Effector memory CD8-positive, alpha-beta T cell (primary cell): ENCODE measurements at regions not wholly inside any gene's neighbourhood (a gene's known extent, or its start where the extent isn't known, plus 50 kb on each side); places are given as distances from the start of the nearest gene placed in this dataset.

ENCODE experiments used
- ATAC-seq: fragments of 150-1000 bp; cut with Tn5 transposase; replicated peaks from 2 replicates; pipeline ENCODE4 v1.10.0; 2021; ENCODE audit warnings: mild to moderate bottlenecking, moderate library complexity
- DNase-seq, 3 experiments: peaks; one replicate each; pipeline ENCODE4 v3.0.0; 2021
- H3K27ac Mint-ChIP-seq, 2 donors: one replicate each; pipeline ENCODE4 v1.8.0; 2022; ENCODE audit warnings: mild to moderate bottlenecking in 2 of 2, mixed read lengths in 2 of 2, moderate library complexity in 2 of 2
- H3K27me3 Mint-ChIP-seq, 2 donors: one replicate each; pipeline ENCODE4 v1.8.0; 2022; ENCODE audit warnings: mixed read lengths in 2 of 2
- H3K36me3 Mint-ChIP-seq: one replicate; pipeline ENCODE4 v1.8.0; 2022; ENCODE audit warnings: mild to moderate bottlenecking, moderate library complexity, mixed read lengths; ENCODE audit not compliant: insufficient read depth
- H3K4me1 Mint-ChIP-seq, 2 donors: one replicate each; pipeline ENCODE4 v1.8.0; 2022; ENCODE audit warnings: low read depth in 2 of 2, mixed read lengths in 2 of 2
- H3K4me3 Mint-ChIP-seq, 2 donors: one replicate each; pipeline ENCODE4 v1.8.0; 2022; ENCODE audit warnings: mild to moderate bottlenecking in 2 of 2, mixed read lengths in 2 of 2, moderate library complexity in 2 of 2
- H3K9me3 Mint-ChIP-seq, 2 donors: one replicate each; pipeline ENCODE4 v1.8.0; 2022; ENCODE audit warnings: mixed read lengths in 2 of 2

DNA sequence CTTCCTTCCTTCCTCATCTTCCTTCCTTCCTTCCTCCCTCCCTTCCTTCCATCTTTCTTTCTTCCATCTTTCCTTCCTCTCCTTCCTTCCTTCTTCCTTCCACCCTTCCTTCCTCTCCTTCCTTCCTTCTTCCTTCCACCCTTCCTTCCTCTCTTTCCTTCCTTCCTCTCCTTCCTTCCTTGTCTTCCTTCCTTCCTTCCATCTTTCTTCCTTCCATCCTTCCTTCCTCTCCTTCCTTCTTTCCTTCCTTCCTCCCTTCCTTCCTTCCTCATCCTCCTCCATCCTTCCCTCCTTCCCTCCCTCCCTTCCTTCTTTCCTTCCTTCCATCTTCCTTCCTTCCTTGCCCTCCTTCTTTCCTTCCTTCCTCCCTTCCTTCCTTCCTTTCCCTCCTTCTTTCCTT is 361.4 kb upstream of the TSHZ2 start:
- no peak for ATAC-seq
- Mint-ChIP-seq H3K4me1 (no peaks in the 10 kb centered on the region), H3K27ac (no peak overlapping the region), H3K9me3 (no peaks in the 10 kb centered on the region), H3K27me3 (peaks cover 31% of the 10 kb centered on the region in 2 donors), H3K4me3 (no peak overlapping the region), H3K36me3 (no peaks in the 10 kb centered on the region)
- DNase-seq = no peak

DNA sequence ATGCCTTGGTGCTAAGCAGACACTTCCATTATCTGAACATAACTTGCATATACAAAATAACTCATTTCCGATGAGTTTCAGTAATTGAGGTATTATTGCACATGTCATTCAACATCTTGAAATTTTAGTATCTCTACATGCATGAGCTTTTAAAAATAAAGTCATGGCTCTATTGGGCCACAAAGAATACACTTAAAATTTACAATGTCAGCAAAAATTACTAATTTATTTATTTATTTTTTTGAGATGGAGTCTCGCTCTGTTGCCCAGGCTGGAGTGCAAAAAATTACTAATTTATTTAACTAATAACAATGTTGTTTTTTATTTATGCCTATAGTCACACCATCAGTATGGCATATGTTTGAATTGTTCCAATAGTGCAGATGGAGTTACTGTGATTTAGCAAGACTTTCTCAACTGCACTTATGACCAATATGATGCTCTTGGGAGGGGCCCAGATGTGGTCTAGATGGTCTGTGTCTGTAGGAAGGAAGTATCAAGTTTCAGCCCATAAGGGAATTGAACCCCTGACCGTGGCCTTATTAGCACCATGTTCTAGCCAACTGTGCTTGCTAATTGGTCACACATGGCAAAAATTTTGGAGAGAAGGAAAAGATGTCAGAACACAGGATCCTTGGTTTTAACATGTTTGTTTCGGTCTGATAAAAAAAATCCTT is 370.7 kb upstream of the TSHZ2 start:
- H3K27me3 Mint-ChIP-seq = peaks cover 11 to 43% of the 10 kb centered on the region in 2 donors
- no peak overlapping the region for H3K27ac Mint-ChIP-seq
- no peaks in the 10 kb centered on the region for H3K4me1 Mint-ChIP-seq
- DNase-seq (no peak), ATAC-seq (no peak)
- H3K36me3 Mint-ChIP-seq = no peaks in the 10 kb centered on the region
- H3K9me3 Mint-ChIP-seq = no peaks in the 10 kb centered on the region
- H3K4me3 Mint-ChIP-seq = no peak overlapping the region

DNA sequence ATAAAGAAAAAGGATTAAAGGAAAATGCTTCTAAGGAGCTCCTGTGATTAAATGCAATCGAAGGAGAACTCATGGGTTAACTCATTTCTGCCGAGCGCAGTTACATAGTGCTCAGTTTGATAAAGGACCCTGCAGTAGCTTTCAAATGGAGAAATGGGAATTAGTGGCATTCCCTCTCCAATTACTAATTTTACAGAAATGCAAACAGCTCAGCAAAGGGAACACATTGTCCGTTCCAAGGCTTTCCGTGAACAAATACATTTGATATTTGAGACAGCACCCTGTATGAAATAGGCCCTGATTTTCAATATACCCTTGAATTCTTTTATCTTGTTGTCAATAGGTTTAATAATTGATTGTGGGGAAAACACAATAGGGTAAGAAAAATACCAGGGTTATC is 375.9 kb upstream of the TSHZ2 start:
- Mint-ChIP-seq H3K4me3 (no peak overlapping the region), H3K27me3 (peaks cover 0 to 14% of the 10 kb centered on the region in 2 donors), H3K4me1 (no peaks in the 10 kb centered on the region), H3K36me3 (no peaks in the 10 kb centered on the region), H3K27ac (no peak overlapping the region), H3K9me3 (no peaks in the 10 kb centered on the region)
- DNase-seq = no peak
- ATAC-seq = no peak

DNA sequence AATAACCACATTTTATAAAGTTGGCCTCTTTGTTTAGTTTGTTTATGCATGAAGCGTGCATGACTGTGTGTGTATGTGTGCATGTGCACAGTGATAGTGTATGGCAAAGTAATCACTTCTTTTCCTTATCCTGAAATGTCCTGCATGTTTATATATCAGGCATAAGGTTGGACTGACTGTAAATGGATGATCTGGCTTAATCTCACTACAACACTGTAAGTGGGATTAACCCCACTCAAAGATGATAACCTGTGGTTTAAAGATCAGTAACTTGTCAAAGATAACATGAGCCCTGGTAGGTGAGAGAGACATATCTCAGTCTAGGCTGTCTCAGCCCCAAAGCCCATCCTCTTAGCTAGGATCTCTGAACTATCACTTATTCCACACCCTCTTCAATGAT is 376.6 kb upstream of the TSHZ2 start:
- DNase-seq (no peak), ATAC-seq (no peak)
- Mint-ChIP-seq H3K9me3 (no peaks in the 10 kb centered on the region), H3K4me1 (no peaks in the 10 kb centered on the region), H3K27ac (no peak overlapping the region), H3K27me3 (peaks cover 4 to 14% of the 10 kb centered on the region in 2 donors), H3K36me3 (no peaks in the 10 kb centered on the region), H3K4me3 (no peak overlapping the region)

DNA sequence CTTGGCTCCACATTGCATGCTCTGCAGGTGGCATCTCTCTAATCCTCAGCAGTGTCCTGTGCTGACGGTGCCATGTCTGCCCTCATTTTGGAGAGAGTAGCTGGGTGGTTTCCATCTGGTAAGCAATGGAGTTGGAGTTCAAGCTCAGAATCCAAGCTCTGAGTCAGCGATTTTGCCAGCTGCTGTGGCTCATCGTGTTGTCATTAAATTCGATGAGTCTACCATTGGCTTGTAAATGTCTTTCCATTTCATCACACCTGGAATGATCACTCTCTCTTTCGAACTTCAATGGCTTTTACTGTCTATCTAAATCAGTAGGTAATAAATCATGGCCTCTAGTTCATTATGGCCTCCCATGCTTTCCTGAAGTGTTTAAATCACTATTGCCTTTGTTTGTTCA is 378.5 kb upstream of the TSHZ2 start:
- Mint-ChIP-seq H3K4me3 (no peak overlapping the region), H3K36me3 (no peaks in the 10 kb centered on the region), H3K27ac (no peak overlapping the region), H3K9me3 (no peaks in the 10 kb centered on the region), H3K4me1 (no peaks in the 10 kb centered on the region), H3K27me3 (peaks cover 7 to 14% of the 10 kb centered on the region in 2 donors)
- DNase-seq (no peak), ATAC-seq (no peak)

DNA sequence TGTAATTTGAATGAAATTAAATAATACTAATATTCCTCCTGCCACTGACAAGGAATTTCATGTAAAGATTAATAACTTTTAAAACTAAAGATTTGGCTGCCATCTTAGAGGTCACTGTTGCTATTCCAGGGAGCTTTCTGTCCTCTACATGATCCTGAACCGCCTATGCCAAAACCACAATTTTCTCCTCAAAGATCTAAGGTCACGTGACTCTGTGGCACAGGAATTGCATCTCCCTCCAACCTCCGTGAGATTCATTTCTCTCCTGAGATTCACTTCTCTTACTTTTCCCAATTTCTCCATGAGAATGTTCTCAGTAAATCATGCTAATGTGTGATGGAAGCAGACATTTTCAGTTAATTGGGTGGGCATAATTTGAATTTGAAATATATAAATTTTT is 379.6 kb upstream of the TSHZ2 start:
- Mint-ChIP-seq H3K27ac (no peak overlapping the region), H3K4me1 (no peaks in the 10 kb centered on the region), H3K36me3 (no peaks in the 10 kb centered on the region), H3K27me3 (peaks cover 7% of the 10 kb centered on the region in 2 donors), H3K9me3 (no peaks in the 10 kb centered on the region), H3K4me3 (no peak overlapping the region)
- DNase-seq = no peak
- ATAC-seq = no peak

DNA sequence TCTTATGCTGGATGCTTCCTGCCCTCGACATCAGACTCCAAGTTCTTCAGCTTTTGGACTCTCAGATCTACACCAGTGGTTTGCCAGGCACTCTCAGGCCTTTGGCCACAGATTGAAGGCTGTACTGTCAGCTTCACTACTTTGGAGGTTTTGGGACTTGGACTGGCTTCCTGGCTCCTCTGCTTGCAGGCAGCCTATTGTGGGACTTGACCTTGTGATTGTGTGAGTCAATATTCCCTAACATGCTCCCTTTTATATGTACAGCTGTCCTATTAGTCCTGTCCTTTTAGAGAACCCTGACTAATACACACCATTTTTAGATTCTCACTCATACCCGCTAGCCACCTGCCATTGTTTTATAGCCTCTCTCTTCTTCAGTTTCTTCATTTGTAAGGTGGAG is 382.1 kb upstream of the TSHZ2 start:
- Mint-ChIP-seq H3K9me3 (no peaks in the 10 kb centered on the region), H3K36me3 (no peaks in the 10 kb centered on the region), H3K27ac (no peak overlapping the region), H3K27me3 (peaks cover 0 to 7% of the 10 kb centered on the region in 2 donors), H3K4me3 (no peak overlapping the region), H3K4me1 (no peaks in the 10 kb centered on the region)
- ATAC-seq = no peak
- DNase-seq = no peak

DNA sequence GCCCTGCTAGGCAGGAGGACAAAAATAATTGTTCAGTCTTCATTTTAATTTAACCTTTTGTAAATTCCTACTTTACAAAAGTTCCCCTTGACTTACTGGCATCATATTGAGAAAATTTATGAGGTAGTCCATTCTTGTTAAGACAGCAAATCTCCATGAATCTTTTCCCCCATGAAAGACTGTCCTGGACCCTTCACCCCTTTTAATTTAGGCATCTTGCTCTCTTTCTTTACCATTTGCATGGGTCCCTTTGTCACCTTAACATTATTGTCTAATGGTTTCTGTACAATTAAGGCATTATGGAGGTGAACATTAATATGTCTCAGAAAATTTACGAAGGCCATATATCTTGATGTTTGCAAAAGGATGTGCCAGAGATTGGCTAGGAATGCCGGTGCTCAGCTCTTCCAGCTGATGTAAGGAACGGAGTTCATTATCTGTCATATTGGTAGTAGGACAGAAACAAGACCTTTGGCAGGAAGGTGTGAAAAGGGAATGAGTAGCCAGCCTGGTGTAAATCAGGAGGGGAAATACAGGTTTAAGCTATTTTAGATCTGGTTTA is 382.8 kb upstream of the TSHZ2 start:
- DNase-seq (no peak), ATAC-seq (no peak)
- H3K9me3 Mint-ChIP-seq = no peaks in the 10 kb centered on the region
- no peaks in the 10 kb centered on the region for H3K36me3 Mint-ChIP-seq
- H3K4me1 Mint-ChIP-seq = no peaks in the 10 kb centered on the region
- no peak overlapping the region for H3K4me3 Mint-ChIP-seq
- H3K27me3 Mint-ChIP-seq = peaks cover 0 to 7% of the 10 kb centered on the region in 2 donors
- H3K27ac Mint-ChIP-seq = no peak overlapping the region

DNA sequence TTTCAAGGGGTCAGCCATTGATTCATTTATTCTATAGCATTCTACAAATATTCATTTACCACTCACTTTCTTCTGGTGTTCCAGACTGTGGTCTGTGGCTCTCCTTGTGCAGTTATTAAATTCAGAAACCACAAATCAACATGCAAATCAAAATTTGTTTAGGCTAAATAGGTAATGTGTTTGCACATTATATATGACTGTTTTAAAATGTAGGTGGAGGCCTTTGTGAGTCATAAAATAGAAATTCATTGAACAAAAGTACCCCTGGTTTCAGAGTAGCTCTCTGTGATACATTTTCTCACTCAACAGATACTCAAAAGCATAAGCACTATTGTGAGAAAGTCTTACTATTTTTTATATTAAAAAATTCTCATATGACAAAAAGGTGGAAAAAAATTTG is 385.5 kb upstream of the TSHZ2 start:
- Mint-ChIP-seq H3K27ac (no peak overlapping the region), H3K4me3 (no peak overlapping the region), H3K9me3 (no peaks in the 10 kb centered on the region), H3K4me1 (no peaks in the 10 kb centered on the region), H3K27me3 (peaks cover 7% of the 10 kb centered on the region in 2 donors), H3K36me3 (no peaks in the 10 kb centered on the region)
- DNase-seq (no peak), ATAC-seq (no peak)

DNA sequence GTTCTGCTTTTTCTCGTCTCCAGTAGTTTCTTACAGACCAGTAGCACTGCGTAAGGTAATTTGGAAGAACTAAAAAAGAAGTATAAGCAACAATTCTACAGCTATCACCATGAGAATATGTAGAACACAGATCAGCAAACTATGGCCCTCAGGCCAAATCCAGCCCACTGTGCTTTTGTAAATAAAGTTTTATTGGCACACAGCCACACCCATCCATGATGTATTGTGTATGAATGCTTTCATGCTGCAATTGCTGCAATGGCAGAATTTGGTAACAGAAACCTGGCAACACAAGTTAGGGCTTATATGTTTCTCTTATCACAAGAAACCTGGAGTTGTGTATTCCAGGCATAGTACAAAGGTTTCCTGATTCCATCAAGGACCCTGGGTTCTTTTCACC is 386.8 kb upstream of the TSHZ2 start:
- no peak overlapping the region for H3K27ac Mint-ChIP-seq
- H3K4me3 Mint-ChIP-seq = no peak overlapping the region
- peaks cover 10 to 19% of the 10 kb centered on the region in 2 donors for H3K27me3 Mint-ChIP-seq
- DNase-seq = no peak
- H3K4me1 Mint-ChIP-seq = peaks cover 0 to 2% of the 10 kb centered on the region in 2 donors
- ATAC-seq = no peak
- H3K36me3 Mint-ChIP-seq = no peaks in the 10 kb centered on the region
- no peaks in the 10 kb centered on the region for H3K9me3 Mint-ChIP-seq

DNA sequence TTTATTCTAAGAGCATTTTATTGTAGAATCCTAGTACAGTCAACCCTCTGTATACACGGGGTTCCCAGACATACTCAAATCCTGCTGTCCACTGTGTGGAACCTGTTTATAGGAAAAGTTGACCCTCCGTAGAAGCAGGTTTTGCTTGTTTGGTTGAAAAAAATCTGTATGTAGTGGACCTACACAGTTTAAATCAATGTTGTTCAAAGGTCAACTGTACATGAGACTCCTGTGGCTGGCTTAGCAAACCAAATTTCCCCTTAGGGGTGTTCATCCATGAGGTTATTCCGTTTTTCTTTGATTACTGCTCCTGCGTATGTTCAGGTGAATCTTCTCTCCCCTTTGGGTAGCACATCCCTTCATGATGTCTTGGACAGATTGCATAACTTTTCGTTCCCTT is 387.0 kb upstream of the ZFP64 start:
- ATAC-seq = no peak
- peaks cover 0 to 4% of the 10 kb centered on the region in 2 donors for H3K9me3 Mint-ChIP-seq
- peaks cover 0 to 2% of the 10 kb centered on the region in 2 donors for H3K4me1 Mint-ChIP-seq
- H3K4me3 Mint-ChIP-seq = no peak overlapping the region
- H3K27me3 Mint-ChIP-seq = peaks cover 23 to 33% of the 10 kb centered on the region in 2 donors
- no peak overlapping the region for H3K27ac Mint-ChIP-seq
- no peak for DNase-seq
- no peaks in the 10 kb centered on the region for H3K36me3 Mint-ChIP-seq

DNA sequence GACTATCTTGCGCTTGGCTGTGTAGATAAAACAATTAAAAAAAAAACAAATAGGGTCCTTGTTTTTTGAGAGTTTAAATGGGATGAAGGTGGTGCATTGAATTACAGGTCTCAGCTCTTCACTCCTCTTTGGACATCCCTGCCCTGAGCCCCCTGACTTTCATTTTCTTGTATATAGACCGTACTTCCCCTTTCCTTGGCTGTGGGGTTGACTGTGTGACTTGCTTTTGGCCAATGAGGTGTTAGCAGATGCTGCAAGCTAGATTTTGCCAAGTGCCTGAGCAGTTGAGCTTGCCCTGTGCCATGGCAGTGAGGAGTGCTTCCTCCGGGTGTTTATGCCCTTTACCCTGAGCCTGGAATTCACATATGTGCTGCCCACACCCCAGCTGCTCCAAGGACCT is 386.1 kb upstream of the ZFP64 start:
- no peaks in the 10 kb centered on the region for H3K36me3 Mint-ChIP-seq
- peaks cover 23 to 33% of the 10 kb centered on the region in 2 donors for H3K27me3 Mint-ChIP-seq
- no peak overlapping the region for H3K27ac Mint-ChIP-seq
- no peak overlapping the region for H3K4me3 Mint-ChIP-seq
- H3K9me3 Mint-ChIP-seq = peaks cover 0 to 4% of the 10 kb centered on the region in 2 donors
- DNase-seq (no peak), ATAC-seq (no peak)
- H3K4me1 Mint-ChIP-seq = peaks cover 0 to 2% of the 10 kb centered on the region in 2 donors

DNA sequence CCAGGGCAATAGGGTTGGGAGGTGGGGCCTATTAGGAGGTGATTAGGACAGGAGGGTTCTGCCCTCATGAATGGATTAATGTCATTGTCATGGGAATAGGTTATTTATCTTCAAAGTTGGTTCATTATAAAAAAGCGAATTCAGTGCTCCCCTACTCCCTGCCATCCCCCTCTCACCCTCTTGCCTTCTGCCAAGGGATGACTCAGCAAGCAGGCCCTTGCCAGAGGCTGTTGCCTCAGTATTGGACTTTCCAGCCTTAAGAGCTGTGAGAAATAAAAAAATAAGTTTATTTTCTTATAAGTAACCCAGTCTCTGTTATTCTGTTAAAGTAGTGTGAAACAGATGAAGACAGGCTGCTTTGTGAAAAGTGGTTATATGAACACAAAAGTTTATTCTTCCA is 381.1 kb upstream of the ZFP64 start:
- DNase-seq (no peak), ATAC-seq (no peak)
- no peaks in the 10 kb centered on the region for H3K4me1 Mint-ChIP-seq
- H3K36me3 Mint-ChIP-seq = no peaks in the 10 kb centered on the region
- H3K4me3 Mint-ChIP-seq = no peak overlapping the region
- H3K9me3 Mint-ChIP-seq = peaks cover 0 to 4% of the 10 kb centered on the region in 2 donors
- no peak overlapping the region for H3K27ac Mint-ChIP-seq
- peaks cover 0 to 26% of the 10 kb centered on the region in 2 donors for H3K27me3 Mint-ChIP-seq

DNA sequence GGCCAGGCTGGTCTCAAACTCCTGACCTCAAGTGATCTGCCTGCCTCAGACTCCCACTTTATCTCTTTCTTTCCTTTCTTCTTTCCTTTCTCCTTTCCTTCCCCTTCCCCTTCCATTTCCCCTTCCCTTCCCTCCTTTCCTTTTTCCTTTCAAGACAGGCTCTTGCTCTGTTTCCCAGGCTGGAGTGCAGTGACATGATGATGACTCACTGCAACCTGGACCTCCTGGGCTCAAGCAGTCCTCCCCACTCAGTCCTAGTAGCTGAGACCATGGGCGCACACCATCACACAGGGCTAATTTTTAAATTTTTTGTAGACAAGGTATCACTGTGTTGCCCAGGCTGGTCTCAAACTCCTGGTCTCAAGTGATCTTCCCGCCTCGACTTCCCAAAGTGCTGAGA is 377.6 kb upstream of the ZFP64 start:
- DNase-seq (no peak), ATAC-seq (no peak)
- H3K27ac Mint-ChIP-seq = peak overlapping the region in 1 of 2 donors; percentile 46
- H3K9me3 Mint-ChIP-seq = peaks cover 0 to 2% of the 10 kb centered on the region in 2 donors
- H3K4me3 Mint-ChIP-seq = no peak overlapping the region
- no peaks in the 10 kb centered on the region for H3K36me3 Mint-ChIP-seq
- peaks cover 18 to 21% of the 10 kb centered on the region in 2 donors for H3K27me3 Mint-ChIP-seq
- H3K4me1 Mint-ChIP-seq = no peaks in the 10 kb centered on the region
